ENCODE measurements at regions not wholly inside any gene's neighbourhood (a gene's known extent, or its start where the extent isn't known, plus 50 kb on each side); places are given as distances from the start of the nearest gene placed in this dataset.

DNA sequence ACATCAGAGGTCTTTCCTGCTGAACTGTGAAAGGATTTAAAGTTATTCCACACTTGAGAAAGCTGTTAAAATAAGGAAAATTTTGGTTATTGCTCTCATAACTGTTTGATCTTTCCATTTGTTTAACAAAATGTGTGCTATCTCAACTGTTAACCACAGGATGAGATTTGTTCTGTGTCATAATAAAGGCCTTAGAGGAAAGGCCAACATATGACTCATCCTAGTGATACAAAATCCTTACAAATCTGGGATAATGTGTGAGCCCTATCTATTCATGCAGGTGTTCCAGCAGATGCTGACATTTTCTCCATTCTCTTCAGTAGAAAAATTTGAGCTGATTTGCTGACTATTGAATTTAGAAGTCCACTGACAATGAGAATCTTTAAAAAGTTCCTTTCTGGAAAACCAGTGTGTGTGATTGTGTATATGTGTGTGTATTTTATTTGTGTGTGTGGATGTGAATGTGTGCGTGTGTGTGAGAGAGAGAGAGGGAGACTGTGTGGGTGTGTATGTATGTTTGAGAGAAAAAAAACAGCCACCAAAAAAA, 1111.9 kb upstream of the GYPC start:
- Histone ChIP-seq H3K9me3 (no peaks in the 10 kb centered on the region), H3K27ac (no peak overlapping the region), H3K4me3 (no peak overlapping the region), H3K4me1 (ENCODE audit: insufficient read depth) (no peaks in the 10 kb centered on the region), H3K27me3 (no peaks in the 10 kb centered on the region), H3K36me3 (no peaks in the 10 kb centered on the region)
- no peak for TF ChIP-seq POLR2A (IDR thresholded peaks at IDR 0.05)
- TF ChIP-seq EP300 (IDR thresholded peaks at IDR 0.05): no peak
- TF ChIP-seq, protein P1, sequence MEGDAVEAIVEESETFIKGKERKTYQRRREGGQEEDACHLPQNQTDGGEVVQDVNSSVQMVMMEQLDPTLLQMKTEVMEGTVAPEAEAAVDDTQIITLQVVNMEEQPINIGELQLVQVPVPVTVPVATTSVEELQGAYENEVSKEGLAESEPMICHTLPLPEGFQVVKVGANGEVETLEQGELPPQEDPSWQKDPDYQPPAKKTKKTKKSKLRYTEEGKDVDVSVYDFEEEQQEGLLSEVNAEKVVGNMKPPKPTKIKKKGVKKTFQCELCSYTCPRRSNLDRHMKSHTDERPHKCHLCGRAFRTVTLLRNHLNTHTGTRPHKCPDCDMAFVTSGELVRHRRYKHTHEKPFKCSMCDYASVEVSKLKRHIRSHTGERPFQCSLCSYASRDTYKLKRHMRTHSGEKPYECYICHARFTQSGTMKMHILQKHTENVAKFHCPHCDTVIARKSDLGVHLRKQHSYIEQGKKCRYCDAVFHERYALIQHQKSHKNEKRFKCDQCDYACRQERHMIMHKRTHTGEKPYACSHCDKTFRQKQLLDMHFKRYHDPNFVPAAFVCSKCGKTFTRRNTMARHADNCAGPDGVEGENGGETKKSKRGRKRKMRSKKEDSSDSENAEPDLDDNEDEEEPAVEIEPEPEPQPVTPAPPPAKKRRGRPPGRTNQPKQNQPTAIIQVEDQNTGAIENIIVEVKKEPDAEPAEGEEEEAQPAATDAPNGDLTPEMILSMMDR (IDR thresholded peaks at IDR 0.05): no peak
- intact Hi-C loops (cut with DNase I): no loop called here
- DNase-seq: no peak
- 20 to 33% (median 22%) methylated on average over 1 of the region's 1 CpG for WGBS, 3 donors

GRCh38 chr2:125553768-125554167, 1102.2 kb upstream of the GYPC start:
- Histone ChIP-seq H3K4me1 (ENCODE audit: insufficient read depth) (no peaks in the 10 kb centered on the region), H3K27ac (no peak overlapping the region), H3K9me3 (no peaks in the 10 kb centered on the region), H3K36me3 (no peaks in the 10 kb centered on the region), H3K27me3 (no peaks in the 10 kb centered on the region), H3K4me3 (no peak overlapping the region)
- 84 to 92% (median 92%) methylated on average over 1 of the region's 1 CpG for whole genome bisulfite sequencing, 3 donors
- intact Hi-C loops (cut with DNase I): no loop called here
- no peak for TF ChIP-seq EP300 (IDR thresholded peaks at IDR 0.05)
- no peak for TF ChIP-seq POLR2A (IDR thresholded peaks at IDR 0.05)
- TF ChIP-seq, protein P1 (IDR thresholded peaks at IDR 0.05): no peak
- no peak for DNase-seq

GRCh38 chr2:125554956-125555355, 1101.0 kb upstream of the GYPC start:
- intact Hi-C loops (cut with DNase I): no loop called here
- Histone ChIP-seq H3K27me3 (no peaks in the 10 kb centered on the region), H3K27ac (no peak overlapping the region), H3K9me3 (no peaks in the 10 kb centered on the region), H3K36me3 (no peaks in the 10 kb centered on the region), H3K4me3 (no peak overlapping the region), H3K4me1 (ENCODE audit: insufficient read depth) (no peaks in the 10 kb centered on the region)
- WGBS, 3 donors: 27 to 31% (median 30%) methylated on average over 2 of the region's 2 CpGs
- TF ChIP-seq POLR2A (IDR thresholded peaks at IDR 0.05) (no peak), EP300 (IDR thresholded peaks at IDR 0.05) (no peak)
- TF ChIP-seq, protein P1 (IDR thresholded peaks at IDR 0.05): no peak
- no peak for DNase-seq

DNA sequence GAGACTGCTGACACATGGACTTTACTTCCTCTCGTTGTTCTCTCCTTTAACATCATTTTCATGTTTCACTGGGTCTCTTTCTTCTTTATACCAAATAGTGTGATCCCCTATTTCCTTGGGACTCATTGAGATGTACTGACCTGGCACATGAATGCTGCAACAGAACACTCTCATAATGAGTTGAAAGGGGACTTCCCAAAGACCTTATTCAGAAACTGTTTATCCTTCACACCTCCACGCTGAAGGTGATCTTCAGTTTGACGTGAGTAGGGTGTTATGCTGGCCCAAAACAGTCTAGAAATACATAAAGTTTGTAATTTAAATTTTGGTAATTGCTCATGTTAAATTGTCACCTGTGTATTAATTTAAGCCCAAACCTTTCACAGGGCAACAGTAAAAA, 1096.8 kb upstream of the GYPC start:
- H3K36me3 ChIP-seq: no peaks in the 10 kb centered on the region
- TF ChIP-seq, protein P1 (IDR thresholded peaks at IDR 0.05): no peak
- TF ChIP-seq EP300 (IDR thresholded peaks at IDR 0.05) (no peak), POLR2A (IDR thresholded peaks at IDR 0.05) (no peak)
- H3K27ac ChIP-seq: no peak overlapping the region
- H3K4me3 ChIP-seq: no peak overlapping the region
- no peaks in the 10 kb centered on the region for H3K9me3 ChIP-seq
- 70 to 82% (median 82%) methylated on average over 3 of the region's 3 CpGs for WGBS, 3 donors
- no peaks in the 10 kb centered on the region for H3K4me1 ChIP-seq (ENCODE audit: insufficient read depth)
- H3K27me3 ChIP-seq: no peaks in the 10 kb centered on the region
- no peak for DNase-seq
- intact Hi-C loops (cut with DNase I): no loop called here
